PC-3 (cell line): ENCODE measurements at regions not wholly inside any gene's neighbourhood (a gene's known extent, or its start where the extent isn't known, plus 50 kb on each side); places are given as distances from the start of the nearest gene placed in this dataset.

Experiments
- ATAC-seq: fragments of 200-7000 bp; cut with Tn5 transposase; 2 replicates; pipeline ENCODE4 v1.9.1; 2020; ENCODE audit warnings: mild to moderate bottlenecking, moderate library complexity
- BruUV-seq: library from RNA; stranded (reverse); fragments of 400-500 nt; replicated peaks from 2 replicates; lab custom pipeline; 2021; lab: Mats Ljungman, UMichigan
- CTCF ChIA-PET: fragments of 300-600 bp; sonication (Branson Sonifier 250); formaldehyde crosslinking; loops from one replicate; lab custom pipeline; 2022; ENCODE audit warnings: antibody characterized with exemption; lab: Charles Lee
- POLR2A ChIA-PET: fragments of 300-600 bp; sonication (Branson Sonifier 250); formaldehyde crosslinking; loops from one replicate; lab custom pipeline; 2022; ENCODE audit warnings: antibody characterized with exemption; ENCODE audit not compliant: unreplicated experiment; lab: Charles Lee
- DNase-seq: peaks from one replicate; pipeline ENCODE4 v3.0.0-alpha.2; 2015
- H2AFZ ChIP-seq: fragments of 300-600 bp; sonication (generic); 2 replicates; pipeline ENCODE4 v1.6.0; 2016; ENCODE audit warnings: antibody characterized with exemption, low read length
- H3F3A ChIP-seq: fragments of 300-600 bp; sonication (generic); one replicate; pipeline ENCODE4 v1.6.0; 2017; ENCODE audit warnings: antibody characterized with exemption, low read length, control low read depth, mild to moderate bottlenecking; ENCODE audit not compliant: unreplicated experiment
- H3K27ac ChIP-seq: fragments of 300-600 bp; sonication (generic); 2 replicates; pipeline ENCODE4 v1.5.1; 2016; ENCODE audit warnings: mild to moderate bottlenecking, low read length
- H3K27me3 ChIP-seq: fragments of 300-600 bp; sonication (generic); 2 replicates; pipeline ENCODE4 v1.6.1; 2016; ENCODE audit warnings: low read length, mixed read lengths
- H3K36me3 ChIP-seq: fragments of 300-600 bp; sonication (generic); 2 replicates; pipeline ENCODE4 v1.6.1; 2016; ENCODE audit warnings: low read depth, mixed run types, low read length, mixed read lengths
- H3K4me1 ChIP-seq: fragments of 300-600 bp; sonication (generic); 2 replicates; pipeline ENCODE4 v1.5.1; 2016; ENCODE audit warnings: low read length; ENCODE audit not compliant: insufficient read depth
- H3K4me2 ChIP-seq: fragments of 300-600 bp; sonication (generic); 2 replicates; pipeline ENCODE4 v1.6.0; 2016; ENCODE audit warnings: low read length
- H3K4me3 ChIP-seq: fragments of 300-600 bp; sonication (generic); 2 replicates; pipeline ENCODE4 v1.5.1; 2016; ENCODE audit warnings: mild to moderate bottlenecking, low read length, mixed read lengths
- H3K79me2 ChIP-seq: fragments of 300-600 bp; sonication (generic); 2 replicates; pipeline ENCODE4 v1.6.1; 2017; ENCODE audit warnings: low read length, mixed read lengths
- H3K9ac ChIP-seq: fragments of 300-600 bp; sonication (generic); 2 replicates; pipeline ENCODE4 v1.6.0; 2016; ENCODE audit warnings: mild to moderate bottlenecking, low read length
- H3K9me2 ChIP-seq: fragments of 300-600 bp; sonication (generic); replicated peaks from 2 replicates; pipeline ENCODE4 v1.6.1; 2016; ENCODE audit warnings: mixed run types, low read length, mixed read lengths
- H3K9me3 ChIP-seq: fragments of 300-600 bp; sonication (generic); 2 replicates; pipeline ENCODE4 v1.6.1; 2016; ENCODE audit warnings: low read length, mixed read lengths
- H4K20me1 ChIP-seq: fragments of 300-600 bp; sonication (generic); 2 replicates; pipeline ENCODE4 v1.6.1; 2016; ENCODE audit warnings: low read length, mixed read lengths
- EZH2 ChIP-seq: fragments of 300-600 bp; sonication (generic); IDR thresholded peaks from one replicate; pipeline ENCODE4 v1.6.1; 2017; ENCODE audit warnings: antibody characterized with exemption, mild to moderate bottlenecking, low read length; ENCODE audit not compliant: unreplicated experiment
- EZH2phosphoT487 ChIP-seq: fragments of 300-600 bp; sonication (generic); IDR thresholded peaks from 2 replicates; pipeline ENCODE4 v1.6.1; 2018; ENCODE audit warnings: mild to moderate bottlenecking, antibody characterized with exemption, low read length, borderline replicate concordance
- intact Hi-C: fragments of 100-400 bp; cut with micrococcal nuclease; formaldehyde crosslinking; loops from 2 replicates; pipeline ENCODE4 v1.9.0; 2023
- TF ChIP-seq, protein P1 (sequence below): fragments of 300-600 bp; sonication (generic); conservative IDR thresholded peaks from 2 replicates; pipeline ENCODE4 v1.5.1; 2017; ENCODE audit warnings: antibody characterized with exemption, low read depth, mild to moderate bottlenecking, low read length

DNA sequence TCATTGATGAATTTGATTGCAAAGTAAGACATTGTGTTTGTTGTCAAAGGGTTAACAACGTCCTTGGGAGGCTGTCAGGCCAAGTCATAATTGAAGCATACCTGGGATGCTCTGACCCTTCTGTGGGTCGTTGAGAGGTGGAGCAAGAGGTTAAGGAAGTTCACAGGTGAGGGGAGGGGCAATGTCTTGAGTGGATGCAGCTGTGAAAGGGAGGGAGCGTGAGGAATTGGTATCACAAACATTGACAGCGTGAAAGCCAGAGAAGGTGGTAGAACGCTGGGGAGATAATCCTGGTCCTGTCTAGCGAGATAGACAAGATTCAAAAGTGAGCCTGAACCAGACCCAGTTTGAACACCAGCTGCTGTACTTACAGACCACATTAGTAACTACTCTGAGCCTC, 79.4 kb downstream of the HES1 start:
- Histone ChIP-seq H3K9ac (no peak overlapping the region), H3K4me3 (no peak overlapping the region), H3F3A (no peaks in the 10 kb centered on the region), H3K27me3 (no peaks in the 10 kb centered on the region), H3K4me2 (no peak overlapping the region), H3K9me2 (no peaks in the 10 kb centered on the region), H3K4me1 (no peaks in the 10 kb centered on the region), H3K36me3 (no peaks in the 10 kb centered on the region), H4K20me1 (no peaks in the 10 kb centered on the region), H2AFZ (no peak overlapping the region), H3K9me3 (no peaks in the 10 kb centered on the region), H3K27ac (no peak overlapping the region), H3K79me2 (no peaks in the 10 kb centered on the region)
- POLR2A ChIA-PET, result no interaction called here
- CTCF ChIA-PET, result no interaction called here
- intact Hi-C loops, result no loop called here
- BruUV-seq, result no TSS peak
- ATAC-seq, result no peak
- no peak for DNase-seq
- TF ChIP-seq EZH2phosphoT487 (no peak), EZH2 (no peak)
- TF ChIP-seq, protein P1, sequence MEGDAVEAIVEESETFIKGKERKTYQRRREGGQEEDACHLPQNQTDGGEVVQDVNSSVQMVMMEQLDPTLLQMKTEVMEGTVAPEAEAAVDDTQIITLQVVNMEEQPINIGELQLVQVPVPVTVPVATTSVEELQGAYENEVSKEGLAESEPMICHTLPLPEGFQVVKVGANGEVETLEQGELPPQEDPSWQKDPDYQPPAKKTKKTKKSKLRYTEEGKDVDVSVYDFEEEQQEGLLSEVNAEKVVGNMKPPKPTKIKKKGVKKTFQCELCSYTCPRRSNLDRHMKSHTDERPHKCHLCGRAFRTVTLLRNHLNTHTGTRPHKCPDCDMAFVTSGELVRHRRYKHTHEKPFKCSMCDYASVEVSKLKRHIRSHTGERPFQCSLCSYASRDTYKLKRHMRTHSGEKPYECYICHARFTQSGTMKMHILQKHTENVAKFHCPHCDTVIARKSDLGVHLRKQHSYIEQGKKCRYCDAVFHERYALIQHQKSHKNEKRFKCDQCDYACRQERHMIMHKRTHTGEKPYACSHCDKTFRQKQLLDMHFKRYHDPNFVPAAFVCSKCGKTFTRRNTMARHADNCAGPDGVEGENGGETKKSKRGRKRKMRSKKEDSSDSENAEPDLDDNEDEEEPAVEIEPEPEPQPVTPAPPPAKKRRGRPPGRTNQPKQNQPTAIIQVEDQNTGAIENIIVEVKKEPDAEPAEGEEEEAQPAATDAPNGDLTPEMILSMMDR, result no peak

- Histone ChIP-seq H3K9me2 (no peaks in the 10 kb centered on the region), H3K27ac (no peak overlapping the region), H3K9me3 (no peaks in the 10 kb centered on the region), H3K79me2 (no peaks in the 10 kb centered on the region), H3K36me3 (no peaks in the 10 kb centered on the region), H3K27me3 (no peaks in the 10 kb centered on the region), H3K9ac (no peak overlapping the region), H3K4me2 (no peak overlapping the region), H3F3A (no peaks in the 10 kb centered on the region), H3K4me1 (peaks cover 11% of the 10 kb centered on the region; the same call in 1 of the 2 replicates), H3K4me3 (no peak overlapping the region), H4K20me1 (no peaks in the 10 kb centered on the region), H2AFZ (no peak overlapping the region)
- ChIA-PET CTCF (no interaction called here), POLR2A (interaction anchor here (0.7 kb wide), 1 partner anchor 55 kb away, joined by 4 read pairs; no protein-coding TSS in a partner anchor)
- BruUV-seq, result no TSS peak
- intact Hi-C loops, result no loop called here
- DNase-seq (no peak), ATAC-seq (no peak)
- TF ChIP-seq EZH2 (no peak), EZH2phosphoT487 (no peak)
- TF ChIP-seq, protein P1, result no peak
Observed at GRCh38 chr3:194218646-194219453, 82.9 kb downstream of the HES1 start.

- no peaks in the 10 kb centered on the region for H3K9me3 ChIP-seq
- H4K20me1 ChIP-seq, result no peaks in the 10 kb centered on the region
- ChIA-PET POLR2A (no interaction called here), CTCF (no interaction called here)
- H3K79me2 ChIP-seq, result no peaks in the 10 kb centered on the region
- H3K4me3 ChIP-seq, result no peak overlapping the region
- no peak overlapping the region for H3K27ac ChIP-seq
- no peaks in the 10 kb centered on the region for H3F3A ChIP-seq
- H2AFZ ChIP-seq, result no peak overlapping the region
- no peak overlapping the region for H3K4me2 ChIP-seq
- no peaks in the 10 kb centered on the region for H3K9me2 ChIP-seq
- TF ChIP-seq EZH2 (no peak), EZH2phosphoT487 (no peak)
- TF ChIP-seq, protein P1, result no peak
- H3K4me1 ChIP-seq, result peaks cover 11% of the 10 kb centered on the region; the same call in 1 of the 2 replicates
- DNase-seq (no peak), ATAC-seq (no peak)
- H3K27me3 ChIP-seq, result no peaks in the 10 kb centered on the region
- intact Hi-C loops, result no loop called here
- H3K36me3 ChIP-seq, result no peaks in the 10 kb centered on the region
- no peak overlapping the region for H3K9ac ChIP-seq
- BruUV-seq, result no TSS peak
Observed at GRCh38 chr3:194219826-194220410, 84.0 kb downstream of the HES1 start.
